ENCODE measurements at regions not wholly inside any gene's neighbourhood (a gene's known extent, or its start where the extent isn't known, plus 50 kb on each side); places are given as distances from the start of the nearest gene placed in this dataset.

DNA sequence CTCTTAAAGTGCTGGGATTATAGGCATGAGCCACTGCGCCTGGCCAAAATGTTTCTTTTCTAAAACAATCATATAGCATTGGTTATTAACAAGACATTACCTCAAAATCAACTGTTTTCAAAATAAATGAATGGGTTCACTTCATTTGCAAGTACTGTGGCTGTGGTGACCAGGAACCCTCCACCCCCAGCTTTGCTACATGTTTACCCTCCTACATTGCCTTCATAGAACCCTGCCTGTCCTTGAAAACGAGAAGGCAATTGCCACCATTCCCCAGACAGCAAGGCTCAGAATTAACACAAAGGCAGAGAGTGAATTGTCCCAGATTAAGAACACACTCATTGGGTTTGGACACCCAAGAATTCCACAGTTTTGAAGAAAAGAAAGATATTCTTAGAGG lies 116.6 kb upstream of the LGSN start:
- no peak overlapping the region for H3K4me2 ChIP-seq
- no peak for TF ChIP-seq Cebpa-rat (IDR thresholded peaks at IDR 0.05)

DNA sequence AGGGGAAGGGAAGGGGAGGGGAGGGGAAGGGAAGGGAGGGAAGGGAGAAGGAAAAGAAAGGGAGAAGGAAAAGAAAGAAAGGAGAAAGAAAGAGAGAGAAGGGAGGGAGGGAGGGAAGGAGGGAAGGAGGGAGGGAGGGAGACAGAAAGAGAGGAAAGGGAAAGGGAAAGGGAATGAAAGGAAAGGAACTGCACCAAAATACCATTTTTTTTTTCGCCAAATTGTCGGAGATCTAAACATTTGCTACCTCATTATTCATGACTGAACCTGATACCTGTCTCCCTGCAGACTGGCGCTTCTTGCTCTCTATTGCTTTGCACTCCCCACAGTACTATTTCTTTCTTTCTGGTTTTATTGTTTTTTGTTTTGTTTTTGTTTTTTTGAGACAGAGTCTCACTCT lies 117.3 kb upstream of the LGSN start:
- no peak overlapping the region for H3K27ac ChIP-seq
- H3K4me2 ChIP-seq: no peak overlapping the region
- H3K9ac ChIP-seq: no peak overlapping the region
- peaks cover 0 to 9% (median 0%) of the 10 kb centered on the region in 11 experiments; a peak in 6 of 22 replicates for H3K9me3 ChIP-seq (replicated peaks in 1 of 11)
- H3K4me1 ChIP-seq: no peaks in the 10 kb centered on the region
- no peak for TF ChIP-seq Cebpa-rat (IDR thresholded peaks at IDR 0.05)
- H3K27me3 ChIP-seq: no peaks in the 10 kb centered on the region
- H3K36me3 ChIP-seq: no peaks in the 10 kb centered on the region
- H4K20me1 ChIP-seq: no peaks in the 10 kb centered on the region
- no peak overlapping the region for H3K4me3 ChIP-seq

More for the DNA sequence above, 116.6 kb upstream of the LGSN start:
- H3K4me1 ChIP-seq: no peaks in the 10 kb centered on the region
- H3K27ac ChIP-seq: no peak overlapping the region
- no peaks in the 10 kb centered on the region for H3K36me3 ChIP-seq
- H3K9ac ChIP-seq: no peak overlapping the region
- 0 out of 22 replicates have a peak, but pooled peaks cover 0 to 2% (median 0%) of the 10 kb centered on the region in 11 experiments for H3K9me3 ChIP-seq (replicated peaks in 1 of 11)
- no peaks in the 10 kb centered on the region for H3K27me3 ChIP-seq
- no peaks in the 10 kb centered on the region for H4K20me1 ChIP-seq
- H3K4me3 ChIP-seq: no peak overlapping the region

DNA sequence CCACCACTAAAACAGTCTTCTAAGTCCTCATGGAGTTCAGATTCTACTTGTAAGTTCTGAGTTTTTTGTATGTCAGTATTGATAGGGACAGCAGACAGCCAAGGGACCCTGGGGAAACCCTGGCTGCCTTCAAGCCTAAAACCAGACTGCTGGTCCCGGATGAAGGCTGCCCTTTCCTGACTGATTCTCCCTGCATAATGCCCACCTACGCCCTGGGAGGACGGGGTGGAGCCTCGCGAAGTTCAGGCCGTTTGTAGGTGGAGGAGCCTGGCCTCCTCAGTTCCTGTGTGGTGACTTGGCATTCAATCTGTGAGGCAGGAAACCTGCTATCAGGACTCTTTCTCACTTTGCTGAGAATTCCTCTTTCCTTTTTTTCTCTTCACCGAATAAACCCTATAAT lies 120.3 kb upstream of the LGSN start:
- H4K20me1 ChIP-seq: no peaks in the 10 kb centered on the region
- H3K4me1 ChIP-seq: no peaks in the 10 kb centered on the region
- H3K27me3 ChIP-seq: no peaks in the 10 kb centered on the region
- H3K4me2 ChIP-seq: no peak overlapping the region
- H3K27ac ChIP-seq: no peak overlapping the region
- H3K9ac ChIP-seq: no peak overlapping the region
- H3K36me3 ChIP-seq: no peaks in the 10 kb centered on the region
- no peak for TF ChIP-seq Cebpa-rat (IDR thresholded peaks at IDR 0.05)
- H3K9me3 ChIP-seq (replicated peaks in 1 of 11): peaks cover 0 to 22% (median 8%) of the 10 kb centered on the region in 11 experiments; a peak in 15 of 22 replicates
- no peak overlapping the region for H3K4me3 ChIP-seq

DNA sequence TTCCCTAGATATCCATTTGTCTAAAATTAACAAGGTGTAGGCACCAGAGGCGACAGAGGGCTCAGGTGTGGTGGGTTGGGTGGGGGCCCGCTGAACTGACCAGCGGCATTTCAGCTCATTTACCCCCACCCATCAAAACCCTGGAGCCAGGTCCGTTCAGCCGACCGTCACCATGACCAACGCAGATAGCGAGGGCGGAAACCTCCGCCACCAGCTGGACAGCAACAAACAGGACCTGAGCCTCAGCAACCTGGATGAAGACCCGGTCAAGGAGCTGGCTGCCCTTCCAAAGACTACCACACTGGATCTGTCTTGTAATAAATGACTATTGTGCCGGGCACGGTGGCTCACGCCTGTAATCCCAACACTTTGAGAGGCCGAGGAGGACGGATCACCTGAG lies 120.8 kb upstream of the LGSN start:
- H3K27ac ChIP-seq: no peak overlapping the region
- TF ChIP-seq Cebpa-rat (IDR thresholded peaks at IDR 0.05): no peak
- H3K27me3 ChIP-seq: no peaks in the 10 kb centered on the region
- H3K4me2 ChIP-seq: no peak overlapping the region
- peaks cover 0 to 22% (median 8%) of the 10 kb centered on the region in 11 experiments; a peak in 15 of 22 replicates for H3K9me3 ChIP-seq (replicated peaks in 1 of 11)
- H4K20me1 ChIP-seq: no peaks in the 10 kb centered on the region
- no peaks in the 10 kb centered on the region for H3K36me3 ChIP-seq
- H3K4me1 ChIP-seq: no peaks in the 10 kb centered on the region
- no peak overlapping the region for H3K9ac ChIP-seq
- no peak overlapping the region for H3K4me3 ChIP-seq

DNA sequence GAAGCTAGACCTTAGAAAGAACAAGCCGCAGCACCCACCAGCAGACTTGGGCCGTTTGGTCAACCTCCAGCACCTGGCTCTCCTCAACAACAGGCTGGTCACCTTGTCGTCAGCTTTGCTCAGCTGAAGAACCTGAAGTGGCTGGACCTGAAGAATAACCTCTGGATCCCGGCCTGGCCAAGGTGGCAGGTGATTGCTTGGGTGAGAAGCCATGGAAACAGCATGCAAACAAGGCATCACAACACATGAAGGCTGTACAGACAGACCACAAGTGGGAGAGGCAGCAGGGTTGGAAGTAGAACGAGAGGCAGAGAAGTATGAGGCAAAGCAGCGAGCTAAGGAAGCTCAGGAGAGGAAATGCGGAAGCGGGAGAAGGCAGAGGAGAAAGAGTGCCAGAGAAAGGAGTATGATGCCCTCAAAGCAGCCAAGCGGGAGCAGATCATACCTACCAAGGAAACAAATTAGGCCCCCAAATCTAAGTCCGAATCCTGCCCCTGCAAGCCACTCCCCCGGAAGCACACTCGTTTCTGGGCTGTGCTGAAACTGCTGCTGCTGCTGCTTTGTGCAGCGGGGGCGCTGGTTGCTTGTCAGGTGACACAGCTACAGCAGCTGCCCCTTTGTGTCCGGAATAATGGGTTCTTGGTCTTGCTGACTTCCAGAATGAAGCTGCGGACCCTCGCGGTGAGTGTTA lies 121.6 kb upstream of the LGSN start:
- H3K9ac ChIP-seq: no peak overlapping the region

DNA sequence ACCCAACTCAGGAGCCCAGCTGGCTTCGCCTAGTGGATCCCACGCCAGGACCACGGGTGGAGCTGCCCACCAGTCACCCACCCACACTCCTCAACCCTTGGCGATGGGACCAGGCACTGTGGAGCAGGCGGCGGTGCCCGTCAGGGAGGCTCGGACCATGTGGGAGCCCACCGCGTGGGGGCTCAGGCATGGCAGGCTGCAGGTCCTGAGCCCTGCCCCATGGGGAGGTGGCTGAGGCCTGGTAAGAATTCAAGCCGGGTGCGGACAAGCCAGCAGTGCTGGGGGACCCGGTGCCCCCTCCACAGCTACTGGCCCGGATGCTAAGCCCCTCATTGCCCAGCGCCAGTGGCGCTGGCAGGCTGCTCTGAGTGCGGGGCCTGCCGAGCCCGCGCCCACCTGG lies 123.1 kb upstream of the LGSN start:
- TF ChIP-seq Cebpa-rat (IDR thresholded peaks at IDR 0.05): no peak
- H3K9me3 ChIP-seq (replicated peaks in 1 of 11): peaks cover 0 to 22% (median 8%) of the 10 kb centered on the region in 11 experiments; a peak in 15 of 22 replicates

More for the DNA sequence above, 121.6 kb upstream of the LGSN start:
- Histone ChIP-seq H3K27ac (no peak overlapping the region), H3K4me1 (no peaks in the 10 kb centered on the region), H4K20me1 (no peaks in the 10 kb centered on the region), H3K4me3 (no peak overlapping the region), H3K4me2 (no peak overlapping the region), H3K9me3 (replicated peaks in 1 of 11) (peaks cover 0 to 22% (median 8%) of the 10 kb centered on the region in 11 experiments; a peak in 15 of 22 replicates), H3K36me3 (no peaks in the 10 kb centered on the region), H3K27me3 (no peaks in the 10 kb centered on the region)
- no peak for TF ChIP-seq Cebpa-rat (IDR thresholded peaks at IDR 0.05)

DNA sequence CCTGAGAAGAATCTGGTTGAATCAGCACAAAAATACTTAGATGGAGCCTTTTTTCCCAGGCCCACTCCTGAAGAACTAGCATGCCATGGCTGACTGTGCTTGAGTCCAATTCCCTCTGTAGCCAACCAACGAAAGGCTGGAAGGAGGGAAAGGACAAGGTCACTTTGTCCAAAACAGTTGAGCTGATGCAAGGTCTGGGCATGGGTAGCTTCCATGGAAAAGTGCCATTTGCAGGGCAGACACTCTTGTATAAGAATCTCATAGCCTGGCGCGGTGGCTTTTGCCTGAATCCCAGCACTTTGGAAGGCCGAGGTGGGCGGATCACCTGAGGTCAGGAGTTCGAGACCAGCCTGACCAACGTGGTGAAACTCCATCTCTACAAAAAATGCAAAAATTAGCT lies 125.0 kb upstream of the LGSN start:
- H3K27me3 ChIP-seq: no peaks in the 10 kb centered on the region
- H3K4me1 ChIP-seq: no peaks in the 10 kb centered on the region
- peaks cover 0 to 22% (median 8%) of the 10 kb centered on the region in 11 experiments; a peak in 15 of 22 replicates for H3K9me3 ChIP-seq (replicated peaks in 1 of 11)
- no peaks in the 10 kb centered on the region for H4K20me1 ChIP-seq
- H3K4me3 ChIP-seq: no peak overlapping the region
- no peak for TF ChIP-seq Cebpa-rat (IDR thresholded peaks at IDR 0.05)
- H3K27ac ChIP-seq: no peak overlapping the region
- H3K4me2 ChIP-seq: no peak overlapping the region
- H3K9ac ChIP-seq: no peak overlapping the region
- no peaks in the 10 kb centered on the region for H3K36me3 ChIP-seq

More for the DNA sequence above, 123.1 kb upstream of the LGSN start:
- H3K4me1 ChIP-seq: no peaks in the 10 kb centered on the region
- H4K20me1 ChIP-seq: no peaks in the 10 kb centered on the region
- no peak overlapping the region for H3K4me3 ChIP-seq
- H3K27ac ChIP-seq: no peak overlapping the region
- no peak overlapping the region for H3K9ac ChIP-seq
- H3K4me2 ChIP-seq: no peak overlapping the region
- H3K36me3 ChIP-seq: no peaks in the 10 kb centered on the region
- no peaks in the 10 kb centered on the region for H3K27me3 ChIP-seq

DNA sequence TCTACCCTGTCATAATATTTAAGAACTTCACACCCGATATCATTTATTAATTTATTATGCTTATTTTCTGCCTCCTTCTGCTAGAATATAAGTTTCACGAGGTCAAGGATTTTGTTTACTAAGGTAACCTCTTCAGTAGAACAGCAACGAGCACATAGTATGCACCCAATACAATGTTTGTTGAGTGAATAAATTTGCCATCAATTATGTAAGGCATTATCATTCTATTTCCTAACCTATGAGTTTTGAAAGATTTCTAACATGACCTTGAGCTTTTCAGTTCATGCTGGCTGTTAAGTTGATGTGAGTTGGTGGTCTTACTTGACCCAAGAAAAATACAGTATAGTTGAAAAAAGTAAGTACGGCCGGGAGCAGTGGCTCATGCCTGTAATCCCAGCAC lies 125.9 kb upstream of the LOC128125822 start:
- no peaks in the 10 kb centered on the region for H3K4me1 ChIP-seq
- no peaks in the 10 kb centered on the region for H4K20me1 ChIP-seq
- no peak overlapping the region for H3K9ac ChIP-seq
- H3K4me3 ChIP-seq: no peak overlapping the region
- H3K36me3 ChIP-seq: no peaks in the 10 kb centered on the region
- H3K27ac ChIP-seq: no peak overlapping the region
- TF ChIP-seq Cebpa-rat (IDR thresholded peaks at IDR 0.05): no peak
- no peak overlapping the region for H3K4me2 ChIP-seq
- H3K9me3 ChIP-seq (replicated peaks in 1 of 11): peaks cover 0 to 20% (median 8%) of the 10 kb centered on the region in 11 experiments; a peak in 15 of 22 replicates
- no peaks in the 10 kb centered on the region for H3K27me3 ChIP-seq

DNA sequence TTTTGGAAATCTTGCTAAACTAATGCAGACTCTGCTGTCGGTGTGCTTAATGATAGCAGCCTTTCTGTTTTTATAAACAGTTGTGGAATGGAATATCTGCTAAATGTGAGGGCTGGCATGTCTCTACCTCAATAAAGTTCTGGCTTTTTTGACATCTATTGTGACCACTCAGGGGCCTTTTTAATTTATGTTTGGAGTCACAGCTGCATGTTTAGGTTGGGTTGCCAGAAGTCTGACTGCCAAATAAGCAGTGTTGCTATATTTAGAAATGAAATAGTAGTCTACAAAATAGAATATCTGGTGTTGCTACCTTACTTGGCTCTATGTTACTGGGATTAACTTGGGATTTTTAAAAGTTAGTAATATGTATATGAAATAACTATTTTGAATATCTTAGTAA lies 125.1 kb upstream of the LOC128125822 start:
- Histone ChIP-seq H3K9ac (no peak overlapping the region), H3K27me3 (no peaks in the 10 kb centered on the region), H3K4me3 (no peak overlapping the region), H3K27ac (no peak overlapping the region), H4K20me1 (no peaks in the 10 kb centered on the region), H3K4me2 (no peak overlapping the region), H3K9me3 (replicated peaks in 1 of 11) (peaks cover 0 to 13% (median 8%) of the 10 kb centered on the region in 11 experiments; a peak in 14 of 22 replicates), H3K36me3 (no peaks in the 10 kb centered on the region), H3K4me1 (peaks cover 0 to 1% (median 0%) of the 10 kb centered on the region in 10 experiments; a peak in 2 of 20 replicates)
- TF ChIP-seq Cebpa-rat (IDR thresholded peaks at IDR 0.05): no peak

DNA sequence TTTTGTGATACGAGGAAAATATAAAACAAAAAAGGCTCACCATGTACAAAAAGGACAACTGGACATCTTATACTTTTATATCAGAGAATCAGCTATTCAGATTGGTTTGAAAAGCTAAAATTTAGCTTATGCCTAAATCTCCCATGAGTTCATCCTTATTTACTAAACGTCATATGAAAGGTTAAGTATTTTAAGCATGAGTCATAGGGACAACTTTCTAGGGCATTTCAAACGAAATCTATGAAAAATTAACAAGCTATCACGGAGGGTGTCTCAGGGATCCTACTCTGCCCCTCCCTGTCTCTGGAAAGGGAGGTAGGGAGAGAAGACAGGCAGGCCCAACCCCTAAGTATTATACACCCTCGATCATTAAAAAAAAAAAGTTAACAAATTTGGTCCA lies 124.1 kb upstream of the LOC128125822 start:
- TF ChIP-seq Cebpa-rat (IDR thresholded peaks at IDR 0.05): no peak
- no peaks in the 10 kb centered on the region for H3K36me3 ChIP-seq
- H3K27ac ChIP-seq: no peak overlapping the region
- no peak overlapping the region for H3K9ac ChIP-seq
- H4K20me1 ChIP-seq: no peaks in the 10 kb centered on the region
- peaks cover 0 to 4% (median 0%) of the 10 kb centered on the region in 10 experiments; a peak in 2 of 20 replicates for H3K4me1 ChIP-seq
- no peak overlapping the region for H3K4me3 ChIP-seq
- H3K4me2 ChIP-seq: no peak overlapping the region
- peaks cover 0 to 4% (median 1%) of the 10 kb centered on the region in 11 experiments; a peak in 11 of 22 replicates for H3K9me3 ChIP-seq (replicated peaks in 1 of 11)
- H3K27me3 ChIP-seq: no peaks in the 10 kb centered on the region
